Stimulated activated CD8-positive, alpha-beta memory T cell treated with anti-CD3 and anti-CD28 coated beads, Interleukin-2, amount 100 ng/mL, for 48 hours (primary cell): ENCODE measurements at regions not wholly inside any gene's neighbourhood (a gene's known extent, or its start where the extent isn't known, plus 50 kb on each side); places are given as distances from the start of the nearest gene placed in this dataset.

Experiments used
- DNase-seq, 2 donors: peaks; one replicate each; pipeline ENCODE4 v3.0.0-alpha.2; 2020; ENCODE audit warnings: low read depth in 2 of 2

GRCh38 chr22:49483281-49483870, 344.3 kb downstream of the BRD1 start:
- DNase-seq: no peak

- no peak for DNase-seq
These were observed 344.9 kb downstream of the BRD1 start for GRCh38 chr22:49482811-49483210.

- DNase-seq: no peak
These were observed 345.8 kb downstream of the BRD1 start for GRCh38 chr22:49481659-49482399.

GRCh38 chr22:49480896-49481658, 346.6 kb downstream of the BRD1 start:
- no peak for DNase-seq

- DNase-seq: no peak
These were observed 347.3 kb downstream of the BRD1 start for GRCh38 chr22:49480331-49480730.

GRCh38 chr22:49479566-49479965, 348.1 kb downstream of the BRD1 start:
- DNase-seq: no peak

GRCh38 chr22:49476800-49477400, 350.8 kb downstream of the BRD1 start:
- DNase-seq: no peak

- no peak for DNase-seq
These were observed 351.5 kb downstream of the BRD1 start for GRCh38 chr22:49476176-49476575.

GRCh38 chr22:49475253-49475652, 352.4 kb downstream of the BRD1 start:
- no peak for DNase-seq

- DNase-seq: no peak
These were observed 354.4 kb downstream of the BRD1 start for GRCh38 chr22:49473286-49473685.

- DNase-seq: no peak
These were observed 356.8 kb downstream of the BRD1 start for GRCh38 chr22:49470741-49471503.

GRCh38 chr22:49469896-49470740, 357.6 kb downstream of the BRD1 start:
- no peak for DNase-seq

- DNase-seq: no peak
These were observed 359.0 kb downstream of the BRD1 start for GRCh38 chr22:49468487-49469198.

GRCh38 chr22:49466878-49467595, 360.6 kb downstream of the BRD1 start:
- no peak for DNase-seq

- no peak for DNase-seq
These were observed 363.6 kb downstream of the BRD1 start for GRCh38 chr22:49464037-49464436.

- DNase-seq: no peak
These were observed 364.9 kb downstream of the BRD1 start for GRCh38 chr22:49462795-49463194.

- DNase-seq: no peak
These were observed 365.4 kb downstream of the BRD1 start for GRCh38 chr22:49462291-49462690.

GRCh38 chr22:49461674-49462073, 366.0 kb downstream of the BRD1 start:
- no peak for DNase-seq

GRCh38 chr22:49460592-49461281, 366.9 kb downstream of the BRD1 start:
- DNase-seq: no peak
